BJ (cell line): ENCODE measurements at regions not wholly inside any gene's neighbourhood (a gene's known extent, or its start where the extent isn't known, plus 50 kb on each side); places are given as distances from the start of the nearest gene placed in this dataset.
"Not testable (repeated sequence)": the region's sequence is repeated elsewhere in the genome, so short reads cannot be mapped to it uniquely, and the experiment has no call there.

Source experiments
- CTCF ChIA-PET: fragments of 350-600 bp; formaldehyde crosslinking; extraction: SDS; loops from one replicate; lab custom pipeline; 2021; ENCODE audit warnings: antibody characterized with exemption, inconsistent platforms; lab: Yijun Ruan, JAX
- POLR2A ChIA-PET: fragments of 300-600 bp; sonication (Branson Sonifier 250); formaldehyde crosslinking; extraction: SDS; loops from one replicate; lab custom pipeline; 2021; ENCODE audit warnings: antibody characterized with exemption; lab: Charles Lee
- DNase-seq: peaks from one replicate; pipeline ENCODE4 v3.0.0-alpha.2; 2011; ENCODE audit warnings: low read depth
- H3K27me3 ChIP-seq: 2 replicates; pipeline ENCODE4 v1.6.0; 2011; ENCODE audit warnings: low read length; ENCODE audit not compliant: control insufficient read depth, insufficient read depth
- H3K36me3 ChIP-seq: 2 replicates; pipeline ENCODE4 v1.5.1; 2011; ENCODE audit warnings: low read length; ENCODE audit not compliant: control insufficient read depth, insufficient read depth
- H3K4me3 ChIP-seq: 2 replicates; pipeline ENCODE4 v1.5.1; 2011; ENCODE audit warnings: low read depth, mild to moderate bottlenecking, control low read depth, low read length
- CTCF ChIP-seq: IDR thresholded peaks from 2 replicates; pipeline ENCODE4 v1.5.1; 2011; ENCODE audit warnings: low read depth, mild to moderate bottlenecking, control low read depth, inconsistent platforms, low read length, moderate library complexity; ENCODE audit not compliant: insufficient read depth

GRCh38 chr15:60272623-60273022, 125.2 kb downstream of the ANXA2 start:
- no peak for TF ChIP-seq CTCF
- Histone ChIP-seq H3K4me3 (no peak overlapping the region), H3K27me3 (no peaks in the 10 kb centered on the region), H3K36me3 (no peaks in the 10 kb centered on the region)
- ChIA-PET CTCF (no interaction called here), POLR2A (no interaction called here)
- no peak for DNase-seq

GRCh38 chr15:60275624-60276023, 122.2 kb downstream of the ANXA2 start:
- Histone ChIP-seq H3K36me3 (no peaks in the 10 kb centered on the region), H3K27me3 (peaks cover 1% of the 10 kb centered on the region; the same call in 1 of the 2 replicates), H3K4me3 (no peak overlapping the region)
- no peak for TF ChIP-seq CTCF
- POLR2A ChIA-PET, result no interaction called here
- CTCF ChIA-PET, result no interaction called here
- no peak for DNase-seq

GRCh38 chr15:60278879-60279278, 118.9 kb downstream of the ANXA2 start:
- ChIA-PET POLR2A (interaction anchor here (0.6 kb wide), 1 partner anchor 32 kb away, joined by 3 read pairs; no protein-coding TSS in a partner anchor), CTCF (no interaction called here)
- no peaks in the 10 kb centered on the region for H3K36me3 ChIP-seq
- H3K27me3 ChIP-seq, result peaks cover 1% of the 10 kb centered on the region; the same call in 1 of the 2 replicates
- TF ChIP-seq CTCF, result no peak
- no peak overlapping the region for H3K4me3 ChIP-seq
- DNase-seq, result no peak

GRCh38 chr15:60280259-60280658, 117.5 kb downstream of the ANXA2 start:
- CTCF ChIA-PET, result no interaction called here
- H3K4me3 ChIP-seq, result no peak overlapping the region
- POLR2A ChIA-PET, result no interaction called here
- H3K36me3 ChIP-seq, result no peaks in the 10 kb centered on the region
- no peak for TF ChIP-seq CTCF
- DNase-seq, result no peak
- H3K27me3 ChIP-seq, result peaks cover 1% of the 10 kb centered on the region; the same call in 1 of the 2 replicates

- no peak overlapping the region for H3K4me3 ChIP-seq
- POLR2A ChIA-PET, result no interaction called here
- H3K27me3 ChIP-seq, result peaks cover 2% of the 10 kb centered on the region
- TF ChIP-seq CTCF, result no peak
- CTCF ChIA-PET, result interaction anchor here (0.7 kb wide), 1 partner anchor 292 kb away, joined by 3 read pairs; no protein-coding TSS in a partner anchor
- no peaks in the 10 kb centered on the region for H3K36me3 ChIP-seq
- no peak for DNase-seq
Observed at GRCh38 chr15:60283936-60284335, 113.8 kb downstream of the ANXA2 start.

- H3K36me3 ChIP-seq, CTCF ChIA-PET, H3K4me3 ChIP-seq, DNase-seq, H3K27me3 ChIP-seq, POLR2A ChIA-PET: not testable (repeated sequence)
Observed at GRCh38 chr15:60295901-60296300, 101.9 kb downstream of the ANXA2 start.
